ENCODE measurements at regions not wholly inside any gene's neighbourhood (a gene's known extent, or its start where the extent isn't known, plus 50 kb on each side); places are given as distances from the start of the nearest gene placed in this dataset.

DNA sequence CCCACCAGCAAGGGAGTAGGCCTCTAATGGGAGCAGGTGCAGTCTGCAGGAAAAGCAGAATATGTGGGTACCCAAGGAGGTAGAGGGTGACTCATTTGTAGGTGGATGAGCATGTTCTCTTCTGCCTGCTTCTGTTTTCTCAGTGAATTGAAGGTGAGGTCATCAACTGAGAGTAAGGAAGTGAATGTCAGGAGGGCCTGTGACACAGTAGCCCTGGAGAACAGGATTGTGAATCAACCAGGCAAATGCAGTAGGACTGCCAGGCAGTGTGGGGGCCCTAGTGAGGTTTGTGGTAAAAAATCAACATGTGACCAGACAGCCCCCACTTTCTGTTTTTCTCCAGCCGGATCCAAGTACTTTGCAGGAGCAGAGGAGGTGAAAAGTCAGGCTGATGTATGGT, 150.5 kb upstream of the SOX9 start:
- CTCF ChIA-PET = no interaction called here
- no peaks in the 10 kb centered on the region for H3K9me1 ChIP-seq (replicated peaks; ENCODE audit: control insufficient read depth, extremely low read depth, insufficient read depth, low read length)
- TF ChIP-seq CTCF (IDR thresholded peaks at IDR 0.05; ENCODE audit: extremely low read depth in 1 of 2, insufficient read depth in 1 of 2, low read depth in 1 of 2, low read length in 2 of 2) (no peak), JUN (IDR thresholded peaks at IDR 0.05; ENCODE audit: borderline replicate concordance, insufficient read depth, insufficient read length, low read depth) (no peak), EZH2 (IDR thresholded peaks at IDR 0.05; ENCODE audit: borderline replicate concordance, low read depth, low read length, severe bottlenecking) (no peak), POLR2AphosphoS5 (IDR thresholded peaks at IDR 0.05; ENCODE audit: insufficient read depth, low read depth, low read length) (no peak), GATA2 (IDR thresholded peaks at IDR 0.05; ENCODE audit: insufficient read depth, insufficient read length, low read depth, low read length) (no peak), MYC (IDR thresholded peaks at IDR 0.05; ENCODE audit: low read depth, low read length) (no peak), POLR2A (IDR thresholded peaks at IDR 0.05; ENCODE audit: low read depth, low read length) (no peak), FOS (IDR thresholded peaks at IDR 0.05; ENCODE audit: borderline replicate concordance, insufficient read depth, low read length) (no peak)
- TF ChIP-seq, protein P1, sequence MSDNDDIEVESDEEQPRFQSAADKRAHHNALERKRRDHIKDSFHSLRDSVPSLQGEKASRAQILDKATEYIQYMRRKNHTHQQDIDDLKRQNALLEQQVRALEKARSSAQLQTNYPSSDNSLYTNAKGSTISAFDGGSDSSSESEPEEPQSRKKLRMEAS (IDR thresholded peaks at IDR 0.05; ENCODE audit: insufficient read depth, insufficient read length) = no peak
- no peak overlapping the region for H2AFZ ChIP-seq (ENCODE audit: low read depth, low read length)
- no peaks in the 10 kb centered on the region for H3K27me3 ChIP-seq (ENCODE audit: control insufficient read depth in 2 of 2, insufficient read depth in 2 of 2, low read length in 2 of 2)
- H3K4me1 ChIP-seq (ENCODE audit: control insufficient read depth, extremely low read depth, insufficient read depth, low read length) = no peaks in the 10 kb centered on the region
- no peaks in the 10 kb centered on the region for H3K79me2 ChIP-seq (ENCODE audit: control insufficient read depth, insufficient read depth, low read length)
- dilution Hi-C loops (cut with MboI; ENCODE audit: extremely low pct_ligation_motif_present, low sequenced_read_pairs) (no loop called here), intact Hi-C loops (cut with micrococcal nuclease) (no loop called here)
- no peak overlapping the region for H3K9ac ChIP-seq (replicated peaks; ENCODE audit: extremely low read depth, insufficient read depth, low read length)
- FAIRE-seq (no peak), DNase-seq (ENCODE audit: low read depth, low spot score) (no peak)
- POLR2A ChIA-PET = no interaction called here
- H4K20me1 ChIP-seq (replicated peaks; ENCODE audit: control insufficient read depth, extremely low read depth, insufficient read depth, low read length) = no peaks in the 10 kb centered on the region
- no peak overlapping the region for H3K27ac ChIP-seq (ENCODE audit: insufficient read depth, low read depth, low read length)
- no peak overlapping the region for H3K4me2 ChIP-seq (ENCODE audit: insufficient read depth, low read length)
- BruUV-seq (replicated peaks) = no TSS peak
- no peaks in the 10 kb centered on the region for H3K36me3 ChIP-seq (ENCODE audit: control insufficient read depth in 2 of 2, extremely low read depth in 1 of 2, insufficient read depth in 2 of 2, low read length in 2 of 2)
- H3K4me3 ChIP-seq (replicated peaks in 1 of 3; ENCODE audit: insufficient read depth in 1 of 3, low read depth in 1 of 3, low read length in 3 of 3) = no peak overlapping the region
- peaks cover 5% of the 10 kb centered on the region for H3K9me3 ChIP-seq (replicated peaks; ENCODE audit: control insufficient read depth, insufficient read depth, low read length)

Measured in endothelial cell of umbilical vein (primary cell).